HPDE6-E6E7 (cell line): ENCODE measurements at regions not wholly inside any gene's neighbourhood (a gene's known extent, or its start where the extent isn't known, plus 50 kb on each side); places are given as distances from the start of the nearest gene placed in this dataset.

Experiments
- DNase-seq: peaks from one replicate; pipeline ENCODE4 v3.0.0; 2011; ENCODE audit warnings: missing footprints; ENCODE audit errors: extremely low spot score

DNA sequence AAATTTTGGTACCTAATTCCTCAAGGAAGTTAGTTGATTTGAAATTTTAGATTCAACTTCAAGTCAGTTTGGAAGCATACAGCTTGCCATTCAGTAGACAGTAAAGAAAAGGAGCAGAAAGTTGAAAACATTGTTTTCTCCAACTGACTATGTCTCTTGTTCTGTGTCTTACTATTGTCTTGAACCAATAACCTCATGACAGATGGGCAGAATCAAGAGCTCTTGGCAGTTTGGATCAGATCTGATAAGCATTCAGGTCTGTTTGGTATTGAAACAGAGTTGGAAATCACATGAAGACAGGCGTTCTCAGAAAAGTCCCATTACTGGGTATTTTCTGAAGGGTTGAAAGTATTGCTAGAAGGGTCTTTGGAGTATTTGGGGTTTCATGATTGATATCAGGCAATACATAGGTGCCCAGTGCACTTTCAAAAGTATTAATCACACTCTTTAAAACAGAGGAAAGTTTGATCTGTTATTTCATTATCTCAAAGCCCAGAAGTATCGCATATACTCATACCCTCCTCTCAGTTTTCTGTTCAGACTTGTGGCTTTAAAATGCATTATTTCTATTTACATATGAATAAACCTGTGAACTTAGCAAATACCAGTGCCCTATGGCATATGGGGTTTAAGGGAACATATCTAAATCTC is 428.4 kb upstream of the ZEB2 start:
- DNase-seq = no peak

DNA sequence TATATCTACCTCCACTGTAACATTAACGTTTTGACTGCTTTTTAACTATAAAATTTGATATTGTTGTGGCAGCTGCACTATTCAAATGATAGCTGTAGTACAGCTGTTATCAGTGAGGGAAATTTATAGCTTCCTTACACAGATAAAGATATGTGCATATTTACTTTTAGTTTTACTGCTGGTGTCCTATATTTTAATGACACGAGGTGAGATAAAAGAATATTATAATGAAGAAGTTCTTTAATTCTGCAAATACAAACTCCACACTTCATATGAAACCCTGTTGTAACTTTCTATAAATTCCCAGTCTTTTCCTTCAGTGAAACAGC is 427.8 kb upstream of the ZEB2 start:
- DNase-seq = no peak

DNA sequence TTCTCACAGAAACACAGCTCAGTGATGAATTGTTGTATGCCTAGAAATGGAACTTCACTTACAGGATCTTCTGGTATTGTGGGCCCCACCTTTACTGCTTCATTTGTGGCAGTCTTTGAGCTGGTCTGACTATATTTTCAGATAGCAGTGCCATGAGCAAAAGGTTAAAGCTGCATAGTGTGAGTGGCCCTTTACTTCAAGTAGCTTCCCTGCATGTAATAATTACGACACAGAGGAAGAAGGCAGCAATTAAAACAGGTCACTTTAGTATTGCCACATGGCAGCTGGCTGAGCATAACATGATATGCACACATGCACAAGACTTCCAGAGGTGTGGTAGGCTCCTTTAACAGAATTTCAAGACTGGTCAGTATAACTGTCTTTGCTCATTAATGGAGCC is 426.3 kb upstream of the ZEB2 start:
- DNase-seq = no peak

- no peak for DNase-seq
Measured at GRCh38 chr2:144944546-144945220, 424.8 kb upstream of the ZEB2 start.

DNA sequence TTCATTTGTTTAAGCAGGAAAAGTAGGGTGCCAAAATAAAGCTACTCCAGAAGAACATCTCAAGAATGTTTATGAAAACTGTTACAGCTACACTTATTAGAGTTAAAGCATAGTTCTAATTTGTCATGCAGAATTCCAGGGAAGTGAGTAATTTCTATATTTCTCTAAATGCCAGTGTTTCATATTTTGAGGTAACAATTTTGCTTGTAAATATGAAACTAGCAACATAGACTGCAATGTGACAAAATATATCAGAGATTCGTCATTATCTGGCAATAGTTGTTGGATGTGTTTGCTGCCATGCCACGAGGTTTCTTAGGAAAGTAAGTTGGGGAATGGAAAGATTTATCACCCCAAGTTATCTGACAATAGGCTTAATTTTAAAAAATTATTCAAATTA is 424.1 kb upstream of the ZEB2 start:
- no peak for DNase-seq

GRCh38 chr2:144943293-144943941 is 423.5 kb upstream of the ZEB2 start:
- DNase-seq = no peak

DNA sequence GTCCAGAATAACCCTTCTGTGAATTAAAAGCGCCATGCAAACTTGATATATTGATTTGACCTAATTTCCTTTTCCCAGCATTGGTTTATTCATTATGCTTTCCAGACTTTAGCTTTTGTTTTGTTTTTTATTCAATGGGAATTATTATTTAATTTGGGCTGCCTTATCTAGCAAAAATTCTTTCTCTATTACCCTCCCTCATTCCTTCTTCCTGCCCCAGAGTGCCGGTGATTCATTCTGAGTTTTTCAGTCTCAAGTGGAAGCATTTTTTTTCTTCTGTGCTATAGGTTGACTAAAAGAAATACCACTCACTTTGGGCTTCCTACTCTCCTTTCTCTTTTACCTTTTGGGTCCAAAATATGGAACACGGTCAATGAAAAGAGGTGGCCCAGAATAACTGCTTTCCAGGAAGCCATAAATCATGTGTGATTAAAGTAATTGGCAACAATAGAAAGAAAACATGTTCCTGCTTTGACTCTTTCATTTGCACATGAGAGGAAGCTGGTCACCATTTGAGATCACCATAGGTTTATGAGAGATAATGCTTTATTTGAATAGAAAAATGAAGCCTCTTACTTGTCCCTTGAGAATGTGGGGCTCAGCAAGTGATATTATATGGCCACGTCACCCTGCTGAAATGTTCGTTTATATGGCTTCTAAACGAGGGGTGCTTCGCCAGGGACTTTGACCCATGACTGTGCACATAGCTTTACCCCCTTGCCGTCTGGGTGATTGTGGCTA is 422.8 kb upstream of the ZEB2 start:
- no peak for DNase-seq

DNA sequence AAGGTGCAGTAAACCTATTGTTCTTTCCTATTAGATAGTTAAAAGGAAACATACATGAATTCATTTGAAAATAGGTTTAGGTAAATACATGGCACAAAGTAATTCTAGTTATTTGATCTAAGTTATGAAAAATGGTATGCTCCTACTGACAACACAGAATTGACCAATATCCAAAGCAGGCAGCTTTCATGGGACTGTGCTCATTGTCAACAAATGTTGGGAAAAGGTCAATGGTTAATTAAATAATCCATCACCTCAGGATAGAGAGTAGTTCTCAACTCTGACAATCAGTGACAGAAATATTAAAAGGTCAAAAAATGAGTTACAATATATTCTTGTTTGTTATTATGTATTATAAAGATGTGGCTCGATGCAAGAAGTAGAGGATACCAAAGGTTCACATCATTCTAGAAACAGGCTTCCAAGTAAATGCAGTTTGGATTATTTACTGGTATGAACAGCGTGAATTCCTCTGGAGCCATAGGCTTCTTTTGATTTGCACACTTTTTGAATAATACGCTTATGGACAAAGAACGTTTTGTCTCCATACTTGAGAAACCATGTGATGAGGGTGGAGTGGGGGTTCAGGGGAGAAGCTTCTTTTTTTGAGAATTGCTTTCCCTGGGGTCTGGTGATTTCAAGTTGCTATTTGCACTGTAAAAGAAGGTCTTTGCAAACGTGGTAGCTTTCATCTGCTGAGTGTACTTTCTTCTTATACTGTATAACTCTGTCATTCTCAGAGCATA is 422.0 kb upstream of the ZEB2 start:
- DNase-seq = no peak

DNA sequence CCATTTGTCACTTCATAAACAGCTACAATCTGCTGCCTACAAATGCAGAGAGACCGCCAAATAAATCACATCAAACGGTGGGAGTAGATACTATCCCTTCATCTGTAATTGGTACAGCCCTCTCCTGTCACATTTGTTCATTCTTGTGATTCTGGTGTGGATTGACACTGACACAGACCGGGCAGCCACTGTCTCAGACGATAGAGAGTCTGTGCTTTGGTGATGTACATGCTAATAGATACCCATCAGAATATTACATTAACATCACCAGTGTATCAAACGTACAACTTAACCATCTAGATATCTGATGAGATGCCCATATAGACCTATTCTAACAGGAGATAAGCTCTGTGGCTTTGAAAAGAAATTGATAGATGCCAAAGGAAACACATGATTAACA is 419.7 kb upstream of the ZEB2 start:
- no peak for DNase-seq

GRCh38 chr2:144937910-144938709 is 418.2 kb upstream of the ZEB2 start:
- no peak for DNase-seq

DNA sequence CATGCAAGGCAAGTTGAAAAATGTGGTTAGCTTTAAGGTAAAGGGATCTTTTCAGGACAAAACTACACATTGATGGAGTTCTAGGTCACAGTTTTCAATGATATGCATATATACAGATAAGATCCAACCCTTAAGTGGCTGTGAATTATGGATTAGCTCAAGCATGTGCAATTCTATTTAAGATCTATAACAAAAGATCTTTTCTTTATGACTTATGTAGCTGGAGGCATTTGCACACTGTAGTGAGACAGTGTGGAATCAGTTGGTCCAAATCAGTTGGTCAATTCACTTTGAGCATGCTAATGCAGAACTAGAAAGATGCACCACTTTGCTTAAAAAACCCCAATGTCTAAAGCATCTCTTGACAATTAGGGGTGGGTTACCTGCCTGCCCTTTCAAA is 417.1 kb upstream of the ZEB2 start:
- DNase-seq = no peak

DNA sequence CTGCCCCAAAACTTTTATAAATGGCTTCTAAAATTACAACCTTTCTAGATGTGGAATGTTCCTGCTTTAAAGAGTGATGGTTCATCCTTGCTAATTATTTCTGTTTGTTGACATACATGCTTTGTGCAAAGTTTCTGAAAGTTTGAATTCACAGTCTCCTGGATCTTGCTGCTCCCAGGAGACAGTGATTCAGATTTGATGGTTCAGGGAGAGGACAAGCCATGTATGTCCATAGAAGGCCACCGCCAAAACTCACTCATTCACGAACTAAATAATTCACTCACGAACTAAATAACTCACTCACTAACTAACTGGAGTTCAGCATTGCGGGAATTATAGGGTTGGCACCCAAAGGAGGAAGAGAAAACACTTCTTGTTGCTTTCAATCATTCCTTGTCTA is 416.5 kb upstream of the ZEB2 start:
- no peak for DNase-seq

- no peak for DNase-seq
Measured at GRCh38 chr2:144935736-144936135, 415.8 kb upstream of the ZEB2 start.

GRCh38 chr2:144935191-144935590 is 415.3 kb upstream of the ZEB2 start:
- no peak for DNase-seq

- no peak for DNase-seq
Measured at GRCh38 chr2:144931960-144932359, 412.0 kb upstream of the ZEB2 start.

GRCh38 chr2:144931480-144931879 is 411.6 kb upstream of the ZEB2 start:
- DNase-seq = no peak

DNA sequence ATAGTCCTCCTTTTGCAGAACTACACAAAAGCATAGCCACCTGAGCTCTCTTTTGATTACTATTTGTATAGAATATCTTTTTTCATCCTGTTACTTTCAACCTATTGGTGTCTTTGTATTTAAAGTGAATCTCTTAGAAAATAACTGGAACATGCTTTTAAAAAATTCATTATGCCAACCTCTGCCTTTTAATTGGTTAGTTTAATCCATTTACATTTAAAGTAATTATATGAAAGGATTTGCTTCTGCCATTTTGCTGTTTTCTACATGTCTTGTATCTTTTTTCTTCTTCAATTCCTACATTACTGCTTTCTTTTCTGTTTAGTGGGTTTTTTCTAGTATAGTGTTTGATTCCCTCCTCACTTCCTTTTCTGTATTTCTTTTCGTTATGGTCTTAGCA is 407.5 kb upstream of the ZEB2 start:
- DNase-seq = no peak

GRCh38 chr2:144925886-144926285 is 406.0 kb upstream of the ZEB2 start:
- no peak for DNase-seq

DNA sequence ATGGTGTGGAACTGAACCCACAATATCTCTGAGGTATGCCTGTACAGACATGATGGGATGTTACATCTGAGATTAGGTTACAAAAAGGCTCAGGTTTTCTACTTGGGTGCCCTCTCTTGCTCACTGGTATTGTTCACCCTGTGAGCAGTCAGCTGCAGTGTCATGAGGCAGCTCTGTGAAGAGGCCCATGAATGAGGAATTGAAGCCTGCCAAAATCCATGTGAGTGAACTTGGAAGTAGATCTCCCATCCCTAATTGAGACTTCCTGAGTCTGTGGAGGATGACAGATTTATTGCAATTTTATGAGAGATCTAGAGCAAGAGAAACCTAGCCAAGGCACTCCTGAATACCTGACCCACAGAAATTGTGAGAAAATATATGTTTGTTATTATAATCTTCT is 404.9 kb upstream of the ZEB2 start:
- no peak for DNase-seq

DNA sequence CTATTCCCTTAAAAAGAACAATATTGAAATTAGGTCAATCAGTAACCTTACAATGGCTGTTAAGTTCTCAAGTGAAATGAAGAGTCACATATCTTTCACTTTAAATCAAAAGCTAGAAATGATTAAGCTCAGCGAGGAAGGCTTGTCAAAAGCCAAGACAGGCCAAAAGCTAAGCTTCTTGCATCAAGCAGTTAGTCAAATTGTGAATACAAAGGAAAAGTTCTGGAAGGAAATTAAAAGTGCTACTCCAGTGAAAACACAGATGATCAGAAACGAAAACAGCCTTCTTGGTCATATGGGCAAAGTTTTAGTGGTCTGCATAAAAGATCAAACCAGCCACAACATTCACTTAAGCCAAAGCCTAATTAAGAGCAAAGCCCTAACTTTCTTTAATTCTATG is 402.6 kb upstream of the ZEB2 start:
- DNase-seq = no peak
